H9 (cell line): ENCODE measurements at regions not wholly inside any gene's neighbourhood (a gene's known extent, or its start where the extent isn't known, plus 50 kb on each side); places are given as distances from the start of the nearest gene placed in this dataset.

Experiments
- DNase-seq: peaks from one replicate; pipeline ENCODE4 v3.0.0-alpha.2; 2017
- H2AFZ ChIP-seq: one replicate; pipeline ENCODE4 v1.6.1; 2013; ENCODE audit warnings: mild to moderate bottlenecking, low read length, control low read depth, moderate library complexity
- H2AK5ac ChIP-seq: 2 replicates; pipeline ENCODE4 v1.6.1; 2013; ENCODE audit warnings: low read length, control low read depth, mixed read lengths; ENCODE audit not compliant: insufficient read length
- H2BK120ac ChIP-seq: one replicate; pipeline ENCODE4 v1.6.1; 2013; ENCODE audit warnings: low read depth, mild to moderate bottlenecking, low read length, control low read depth, inconsistent platforms; ENCODE audit not compliant: poor library complexity, severe bottlenecking
- H2BK12ac ChIP-seq: 2 replicates; pipeline ENCODE4 v1.6.1; 2013; ENCODE audit warnings: low read length, control low read depth, mixed read lengths, low read depth; ENCODE audit not compliant: insufficient read length
- H2BK15ac ChIP-seq: 2 replicates; pipeline ENCODE4 v1.6.1; 2013; ENCODE audit warnings: low read depth, low read length, control low read depth
- H2BK20ac ChIP-seq: one replicate; pipeline ENCODE4 v1.6.1; 2013; ENCODE audit warnings: low read depth, mild to moderate bottlenecking, low read length, control low read depth, inconsistent platforms; ENCODE audit not compliant: poor library complexity, severe bottlenecking
- H2BK5ac ChIP-seq: 2 replicates; pipeline ENCODE4 v1.6.1; 2013; ENCODE audit warnings: low read length, control low read depth, mixed read lengths; ENCODE audit not compliant: insufficient read length
- H3K14ac ChIP-seq: 2 replicates; pipeline ENCODE4 v1.6.1; 2013; ENCODE audit warnings: low read length, control low read depth; ENCODE audit not compliant: insufficient read depth
- H3K18ac ChIP-seq: 2 replicates; pipeline ENCODE4 v1.6.1; 2013; ENCODE audit warnings: low read depth, mild to moderate bottlenecking, mixed read lengths, low read length, control low read depth; ENCODE audit not compliant: insufficient read length
- H3K23ac ChIP-seq: 2 replicates; pipeline ENCODE4 v1.6.1; 2013; ENCODE audit warnings: low read length, control low read depth, mixed read lengths, low read depth; ENCODE audit not compliant: insufficient read length
- H3K23me2 ChIP-seq: 2 replicates; pipeline ENCODE4 v1.6.1; 2013; ENCODE audit warnings: low read depth, mild to moderate bottlenecking, mixed read lengths, low read length, control low read depth; ENCODE audit not compliant: insufficient read length, poor library complexity, severe bottlenecking
- H3K27ac ChIP-seq: 2 replicates; pipeline ENCODE4 v1.5.1; 2013; ENCODE audit warnings: low read length, control low read depth, mixed read lengths, low read depth; ENCODE audit not compliant: insufficient read length
- H3K27me3 ChIP-seq: 2 replicates; pipeline ENCODE4 v1.6.1; 2013; ENCODE audit warnings: low read length, control low read depth, inconsistent platforms; ENCODE audit not compliant: insufficient read depth
- H3K4ac ChIP-seq: 2 replicates; pipeline ENCODE4 v1.6.1; 2013; ENCODE audit warnings: low read depth, mild to moderate bottlenecking, control low read depth, inconsistent platforms, low read length, moderate library complexity
- H3K4me1 ChIP-seq: 2 replicates; pipeline ENCODE4 v1.6.1; 2013; ENCODE audit warnings: low read length, control low read depth, inconsistent platforms; ENCODE audit not compliant: insufficient read depth
- H3K4me2 ChIP-seq: 2 replicates; pipeline ENCODE4 v1.6.1; 2013; ENCODE audit warnings: low read length, control low read depth, mixed read lengths; ENCODE audit not compliant: insufficient read length, insufficient read depth
- H3K56ac ChIP-seq: 2 replicates; pipeline ENCODE4 v1.6.1; 2013; ENCODE audit warnings: low read depth, mild to moderate bottlenecking, mixed read lengths, low read length, control low read depth; ENCODE audit not compliant: insufficient read length
- H3K79me1 ChIP-seq: 2 replicates; pipeline ENCODE4 v1.6.1; 2013; ENCODE audit warnings: low read depth, mild to moderate bottlenecking, moderate library complexity, low read length, control low read depth, inconsistent platforms; ENCODE audit not compliant: insufficient read depth, poor library complexity, severe bottlenecking
- H3K79me2 ChIP-seq: 2 replicates; pipeline ENCODE4 v1.6.1; 2013; ENCODE audit warnings: low read length, control low read depth, inconsistent platforms; ENCODE audit not compliant: insufficient read depth
- H3K9ac ChIP-seq: 2 replicates; pipeline ENCODE4 v1.6.1; 2013; ENCODE audit warnings: low read length, control low read depth, mixed read lengths; ENCODE audit not compliant: insufficient read length; ENCODE audit errors: extremely low read depth
- H3K9me3 ChIP-seq: one replicate; pipeline ENCODE4 v1.6.1; 2013; ENCODE audit warnings: low read depth, low read length, inconsistent platforms; ENCODE audit not compliant: control insufficient read depth
- H3T11ph ChIP-seq: one replicate; pipeline ENCODE4 v1.6.1; 2013; ENCODE audit warnings: mild to moderate bottlenecking, low read length, control low read depth, inconsistent platforms
- H4K20me1 ChIP-seq: one replicate; pipeline ENCODE4 v1.6.1; 2013; ENCODE audit not compliant: control insufficient read depth, insufficient read length, insufficient read depth
- H4K5ac ChIP-seq: 2 replicates; pipeline ENCODE4 v1.6.1; 2013; ENCODE audit warnings: low read depth, mild to moderate bottlenecking, mixed read lengths, low read length, control low read depth; ENCODE audit not compliant: insufficient read length
- H4K8ac ChIP-seq: replicated peaks from 2 replicates; pipeline ENCODE4 v1.6.1; 2013; ENCODE audit warnings: low read length, control low read depth, mixed read lengths, low read depth; ENCODE audit not compliant: insufficient read length
- H4K91ac ChIP-seq: 2 replicates; pipeline ENCODE4 v1.6.1; 2013; ENCODE audit warnings: low read depth, mild to moderate bottlenecking, moderate library complexity, mixed read lengths, low read length, control low read depth; ENCODE audit not compliant: insufficient read length
- H3K27ac Mint-ChIP-seq, 3 experiments: 2 replicates in 2 of 3; 3 replicates in 1 of 3; pipeline ENCODE4 v1.8.0; 2020 to 2021; ENCODE audit warnings: mixed read lengths in 3 of 3, mild to moderate bottlenecking in 1 of 3, moderate library complexity in 1 of 3
- H3K27me3 Mint-ChIP-seq: 2 replicates; pipeline ENCODE4 v1.8.0; 2021; ENCODE audit warnings: low read depth, mild to moderate bottlenecking, moderate library complexity, mixed read lengths
- H3K36me3 Mint-ChIP-seq, 3 experiments: 2 replicates in 2 of 3; 3 replicates in 1 of 3; pipeline ENCODE4 v1.8.0; 2020 to 2021; ENCODE audit warnings: low read depth in 3 of 3, mixed read lengths in 3 of 3; ENCODE audit not compliant: insufficient read depth in 1 of 3
- H3K4me1 Mint-ChIP-seq, 2 experiments: 2 replicates each; pipeline ENCODE4 v1.8.0; 2020; ENCODE audit warnings: mixed read lengths in 2 of 2
- H3K4me3 Mint-ChIP-seq, 2 experiments: 2 replicates in 1 of 2; 3 replicates in 1 of 2; pipeline ENCODE4 v1.8.0; 2020 to 2021; ENCODE audit warnings: mild to moderate bottlenecking in 2 of 2, mixed read lengths in 2 of 2, moderate library complexity in 1 of 2
- H3K9me3 Mint-ChIP-seq, 2 experiments: 2 replicates in 1 of 2; 3 replicates in 1 of 2; pipeline ENCODE4 v1.8.0; 2020; ENCODE audit warnings: mild to moderate bottlenecking in 2 of 2, mixed read lengths in 2 of 2, moderate library complexity in 1 of 2
- WGBS: extraction: QIAGEN DNeasy Blood & Tissue Kit; methylation state at CpG from one replicate; pipeline ENCODE4 v1.1.7; 2013; ENCODE audit warnings: missing lambda C conversion rate, low lambda C conversion rate, mixed read lengths; ENCODE audit not compliant: insufficient read length; ENCODE audit errors: extremely low coverage; 5-methylcytosine and 5-hydroxymethylcytosine counted together
- TF ChIP-seq, protein P1 (sequence below): fragments of 200-600 bp; sonication (generic); conservative IDR thresholded peaks from 3 replicates; pipeline ENCODE4 v1.8.0; 2021; ENCODE audit warnings: antibody characterized with exemption, mild to moderate bottlenecking

DNA sequence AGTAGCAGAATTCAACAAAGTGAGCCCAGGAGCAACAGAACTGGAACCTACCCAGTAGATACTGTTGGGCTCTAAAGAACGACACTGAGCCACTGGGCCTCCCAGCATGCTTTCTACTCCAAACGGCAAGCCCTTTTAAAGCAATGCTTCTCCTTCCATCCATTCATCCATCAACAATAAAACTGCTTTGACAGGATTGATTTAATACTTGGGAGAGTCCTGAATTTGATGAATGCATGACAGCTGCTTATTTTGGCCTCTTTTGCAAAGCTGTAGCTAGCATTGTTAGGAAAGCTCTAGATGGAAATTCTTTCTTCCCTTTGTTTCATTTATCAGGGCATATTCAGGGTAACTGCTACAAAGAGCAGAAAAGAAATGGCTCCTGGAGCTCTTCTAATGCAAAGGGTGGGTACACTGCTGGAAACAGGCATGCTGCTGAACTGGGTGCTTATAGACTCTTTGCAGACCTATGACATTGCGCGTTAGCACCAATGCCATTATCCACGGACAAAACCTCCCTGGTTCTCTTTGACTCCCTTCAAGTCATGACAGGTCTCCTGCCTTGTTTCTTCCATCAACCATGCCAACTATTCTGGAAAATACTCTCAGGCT, 138.4 kb upstream of the HNRNPA3 start:
- no peak overlapping the region for H2BK120ac ChIP-seq
- no peaks in the 10 kb centered on the region for H3K9me3 Mint-ChIP-seq
- no peak overlapping the region for H4K91ac ChIP-seq
- H3K27me3 ChIP-seq = no peaks in the 10 kb centered on the region
- H2BK5ac ChIP-seq = no peak overlapping the region
- H4K5ac ChIP-seq = no peak overlapping the region
- no peak overlapping the region for H3K27ac Mint-ChIP-seq
- H2BK20ac ChIP-seq = no peak overlapping the region
- DNase-seq = no peak
- H3K18ac ChIP-seq = no peak overlapping the region
- no peaks in the 10 kb centered on the region for H3K79me2 ChIP-seq
- TF ChIP-seq, protein P1, sequence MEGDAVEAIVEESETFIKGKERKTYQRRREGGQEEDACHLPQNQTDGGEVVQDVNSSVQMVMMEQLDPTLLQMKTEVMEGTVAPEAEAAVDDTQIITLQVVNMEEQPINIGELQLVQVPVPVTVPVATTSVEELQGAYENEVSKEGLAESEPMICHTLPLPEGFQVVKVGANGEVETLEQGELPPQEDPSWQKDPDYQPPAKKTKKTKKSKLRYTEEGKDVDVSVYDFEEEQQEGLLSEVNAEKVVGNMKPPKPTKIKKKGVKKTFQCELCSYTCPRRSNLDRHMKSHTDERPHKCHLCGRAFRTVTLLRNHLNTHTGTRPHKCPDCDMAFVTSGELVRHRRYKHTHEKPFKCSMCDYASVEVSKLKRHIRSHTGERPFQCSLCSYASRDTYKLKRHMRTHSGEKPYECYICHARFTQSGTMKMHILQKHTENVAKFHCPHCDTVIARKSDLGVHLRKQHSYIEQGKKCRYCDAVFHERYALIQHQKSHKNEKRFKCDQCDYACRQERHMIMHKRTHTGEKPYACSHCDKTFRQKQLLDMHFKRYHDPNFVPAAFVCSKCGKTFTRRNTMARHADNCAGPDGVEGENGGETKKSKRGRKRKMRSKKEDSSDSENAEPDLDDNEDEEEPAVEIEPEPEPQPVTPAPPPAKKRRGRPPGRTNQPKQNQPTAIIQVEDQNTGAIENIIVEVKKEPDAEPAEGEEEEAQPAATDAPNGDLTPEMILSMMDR = no peak
- H3K14ac ChIP-seq = no peak overlapping the region
- no peaks in the 10 kb centered on the region for H3K9me3 ChIP-seq
- H3K4ac ChIP-seq = no peak overlapping the region
- H4K8ac ChIP-seq = no peak overlapping the region
- no peak overlapping the region for H2BK15ac ChIP-seq
- WGBS = no CpG with 5 or more reads among the region's 5 CpGs
- no peaks in the 10 kb centered on the region for H3K36me3 Mint-ChIP-seq
- no peak overlapping the region for H3K4me2 ChIP-seq
- H3K23me2 ChIP-seq = no peaks in the 10 kb centered on the region
- no peaks in the 10 kb centered on the region for H4K20me1 ChIP-seq
- H3K4me3 Mint-ChIP-seq = no peak overlapping the region
- no peak overlapping the region for H3K9ac ChIP-seq
- no peaks in the 10 kb centered on the region; the same call in 1 of the 2 replicates for H3K4me1 ChIP-seq
- H3K27ac ChIP-seq = no peak overlapping the region
- H3T11ph ChIP-seq = no peak overlapping the region
- H2AK5ac ChIP-seq = no peak overlapping the region
- H3K4me1 Mint-ChIP-seq = peaks cover 10 to 12% of the 10 kb centered on the region in 2 experiments
- no peak overlapping the region for H2AFZ ChIP-seq
- H3K27me3 Mint-ChIP-seq = no peaks in the 10 kb centered on the region; the same call in 1 of the 2 replicates
- H2BK12ac ChIP-seq = no peak overlapping the region
- H3K79me1 ChIP-seq = no peaks in the 10 kb centered on the region
- H3K56ac ChIP-seq = no peak overlapping the region
- H3K23ac ChIP-seq = no peak overlapping the region
